OCI-LY1 (cell line): ENCODE measurements at regions not wholly inside any gene's neighbourhood (a gene's known extent, or its start where the extent isn't known, plus 50 kb on each side); places are given as distances from the start of the nearest gene placed in this dataset.

Experiments used
- H2AFZ ChIP-seq: fragments of 200-600 bp; sonication (generic), shearing (Covaris generic); 2 replicates; pipeline ENCODE4 v1.6.0; 2014; ENCODE audit warnings: antibody characterized with exemption, mild to moderate bottlenecking, low read length
- H3F3A ChIP-seq: fragments of 200-600 bp; sonication (generic), shearing (Covaris generic); 2 replicates; pipeline ENCODE4 v1.6.0; 2014; ENCODE audit warnings: mild to moderate bottlenecking, antibody characterized with exemption, low read length, moderate library complexity; ENCODE audit not compliant: insufficient read depth
- H3K27ac ChIP-seq: fragments of 200-600 bp; sonication (generic); 2 replicates; pipeline ENCODE4 v1.5.1; 2014; ENCODE audit warnings: low read length, mixed run types, mild to moderate bottlenecking, low read depth; ENCODE audit not compliant: poor library complexity, severe bottlenecking
- H3K27me3 ChIP-seq: fragments of 200-600 bp; sonication (generic); 2 replicates; pipeline ENCODE4 v1.6.0; 2014; ENCODE audit warnings: antibody characterized with exemption, mild to moderate bottlenecking, low read length, moderate library complexity; ENCODE audit not compliant: insufficient read depth
- H3K36me3 ChIP-seq: fragments of 200-600 bp; sonication (generic); 2 replicates; pipeline ENCODE4 v1.6.1; 2014; ENCODE audit warnings: mild to moderate bottlenecking, antibody characterized with exemption, low read length, moderate library complexity, mixed read lengths; ENCODE audit not compliant: insufficient read depth
- H3K4me1 ChIP-seq: fragments of 200-600 bp; sonication (generic); 2 replicates; pipeline ENCODE4 v1.5.1; 2014; ENCODE audit warnings: mild to moderate bottlenecking, low read length, moderate library complexity; ENCODE audit not compliant: insufficient read depth, severe bottlenecking
- H3K4me2 ChIP-seq: fragments of 200-600 bp; sonication (generic), shearing (Covaris generic); 2 replicates; pipeline ENCODE4 v1.6.1; 2014; ENCODE audit warnings: low read length
- H3K4me3 ChIP-seq: fragments of 200-600 bp; sonication (generic); 2 replicates; pipeline ENCODE4 v1.5.1; 2014; ENCODE audit warnings: low read length, low read depth, mild to moderate bottlenecking, mixed read lengths; ENCODE audit not compliant: poor library complexity, severe bottlenecking
- H3K79me2 ChIP-seq: fragments of 200-600 bp; shearing (Covaris generic); 2 replicates; pipeline ENCODE4 v1.6.1; 2016; ENCODE audit warnings: mixed run types, low read length, mixed read lengths; ENCODE audit not compliant: insufficient read depth
- H3K9ac ChIP-seq: fragments of 200-600 bp; sonication (generic), shearing (Covaris generic); 2 replicates; pipeline ENCODE4 v1.6.1; 2014; ENCODE audit warnings: mild to moderate bottlenecking, low read length, mixed read lengths
- H3K9me2 ChIP-seq: fragments of 200-600 bp; sonication (generic), shearing (Covaris generic); 2 replicates; pipeline ENCODE4 v1.6.1; 2014; ENCODE audit warnings: low read depth, mild to moderate bottlenecking, low read length, mixed read lengths
- H3K9me3 ChIP-seq: fragments of 200-600 bp; shearing (Covaris generic); 2 replicates; pipeline ENCODE4 v1.6.1; 2014; ENCODE audit warnings: low read length, mixed read lengths
- H4K20me1 ChIP-seq: fragments of 200-600 bp; sonication (generic), shearing (Covaris generic); 2 replicates; pipeline ENCODE4 v1.6.0; 2016; ENCODE audit warnings: mild to moderate bottlenecking, low read length; ENCODE audit not compliant: insufficient read depth
- EZH2 ChIP-seq: fragments of 200-600 bp; sonication (generic), shearing (Covaris generic); IDR thresholded peaks from 2 replicates; pipeline ENCODE4 v1.8.0; 2017; ENCODE audit warnings: borderline replicate concordance, mixed run types, mild to moderate bottlenecking, antibody characterized with exemption, low read length, moderate library complexity, mixed read lengths
- TF ChIP-seq, protein P1 (sequence below): fragments of 200-600 bp; sonication (generic), shearing (Covaris generic); IDR thresholded peaks from 2 replicates; pipeline ENCODE4 v1.5.1; 2017; ENCODE audit warnings: mild to moderate bottlenecking, antibody characterized with exemption, low read length, moderate library complexity, mixed read lengths

- Histone ChIP-seq H3K4me2 (no peak overlapping the region), H3K9ac (no peak overlapping the region), H3K4me3 (no peak overlapping the region), H3K27ac (no peak overlapping the region), H2AFZ (no peak overlapping the region), H4K20me1 (no peaks in the 10 kb centered on the region), H3K27me3 (no peaks in the 10 kb centered on the region), H3K9me3 (no peaks in the 10 kb centered on the region), H3K4me1 (no peaks in the 10 kb centered on the region), H3K36me3 (no peaks in the 10 kb centered on the region), H3K79me2 (no peaks in the 10 kb centered on the region), H3K9me2 (no peaks in the 10 kb centered on the region), H3F3A (no peaks in the 10 kb centered on the region)
- TF ChIP-seq EZH2, result no peak
- TF ChIP-seq, protein P1, sequence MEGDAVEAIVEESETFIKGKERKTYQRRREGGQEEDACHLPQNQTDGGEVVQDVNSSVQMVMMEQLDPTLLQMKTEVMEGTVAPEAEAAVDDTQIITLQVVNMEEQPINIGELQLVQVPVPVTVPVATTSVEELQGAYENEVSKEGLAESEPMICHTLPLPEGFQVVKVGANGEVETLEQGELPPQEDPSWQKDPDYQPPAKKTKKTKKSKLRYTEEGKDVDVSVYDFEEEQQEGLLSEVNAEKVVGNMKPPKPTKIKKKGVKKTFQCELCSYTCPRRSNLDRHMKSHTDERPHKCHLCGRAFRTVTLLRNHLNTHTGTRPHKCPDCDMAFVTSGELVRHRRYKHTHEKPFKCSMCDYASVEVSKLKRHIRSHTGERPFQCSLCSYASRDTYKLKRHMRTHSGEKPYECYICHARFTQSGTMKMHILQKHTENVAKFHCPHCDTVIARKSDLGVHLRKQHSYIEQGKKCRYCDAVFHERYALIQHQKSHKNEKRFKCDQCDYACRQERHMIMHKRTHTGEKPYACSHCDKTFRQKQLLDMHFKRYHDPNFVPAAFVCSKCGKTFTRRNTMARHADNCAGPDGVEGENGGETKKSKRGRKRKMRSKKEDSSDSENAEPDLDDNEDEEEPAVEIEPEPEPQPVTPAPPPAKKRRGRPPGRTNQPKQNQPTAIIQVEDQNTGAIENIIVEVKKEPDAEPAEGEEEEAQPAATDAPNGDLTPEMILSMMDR, result no peak
Observed at GRCh38 chr5:28415791-28416443, 1377.5 kb upstream of the CDH9 start.

DNA sequence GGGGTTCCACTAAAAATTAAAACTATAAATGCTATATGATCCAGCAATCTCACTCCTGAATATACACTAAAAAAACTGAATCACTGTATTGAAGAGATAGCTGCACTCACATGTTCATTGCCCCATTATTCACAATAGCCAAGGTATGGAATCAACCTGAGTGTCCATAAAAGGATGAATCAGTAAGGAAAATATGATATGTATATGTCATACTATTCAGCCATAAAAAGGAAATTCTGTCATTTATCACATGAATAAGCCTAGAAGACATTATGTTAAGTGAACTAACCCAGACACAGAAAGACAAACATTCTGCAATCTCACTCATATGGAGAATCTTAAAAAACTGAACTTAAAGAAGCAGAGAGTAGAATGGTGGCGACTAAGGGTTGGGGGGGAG lies 1376.2 kb upstream of the CDH9 start:
- H4K20me1 ChIP-seq, result no peaks in the 10 kb centered on the region
- H3K9me2 ChIP-seq, result no peaks in the 10 kb centered on the region
- no peak overlapping the region for H2AFZ ChIP-seq
- H3K9ac ChIP-seq, result no peak overlapping the region
- no peaks in the 10 kb centered on the region for H3F3A ChIP-seq
- H3K9me3 ChIP-seq, result no peaks in the 10 kb centered on the region
- no peaks in the 10 kb centered on the region for H3K4me1 ChIP-seq
- no peak overlapping the region for H3K27ac ChIP-seq
- no peak overlapping the region for H3K4me2 ChIP-seq
- no peak overlapping the region for H3K4me3 ChIP-seq
- TF ChIP-seq, protein P1, result no peak
- TF ChIP-seq EZH2, result no peak
- H3K79me2 ChIP-seq, result no peaks in the 10 kb centered on the region
- H3K27me3 ChIP-seq, result no peaks in the 10 kb centered on the region
- H3K36me3 ChIP-seq, result no peaks in the 10 kb centered on the region

- no peaks in the 10 kb centered on the region for H3K4me1 ChIP-seq
- no peaks in the 10 kb centered on the region for H3K27me3 ChIP-seq
- H4K20me1 ChIP-seq, result no peaks in the 10 kb centered on the region
- H3K9me3 ChIP-seq, result no peaks in the 10 kb centered on the region
- H3K27ac ChIP-seq, result no peak overlapping the region
- no peak overlapping the region for H3K4me3 ChIP-seq
- H3K79me2 ChIP-seq, result no peaks in the 10 kb centered on the region
- H3K4me2 ChIP-seq, result no peak overlapping the region
- no peak for TF ChIP-seq EZH2
- TF ChIP-seq, protein P1, result no peak
- H2AFZ ChIP-seq, result no peak overlapping the region
- H3K9ac ChIP-seq, result no peak overlapping the region
- no peaks in the 10 kb centered on the region for H3K36me3 ChIP-seq
- H3K9me2 ChIP-seq, result no peaks in the 10 kb centered on the region
- no peaks in the 10 kb centered on the region for H3F3A ChIP-seq
Observed at GRCh38 chr5:28408651-28409050, 1370.3 kb upstream of the CDH9 start.
